Adrenal gland (tissue), 5 donors: ENCODE measurements at regions not wholly inside any gene's neighbourhood (a gene's known extent, or its start where the extent isn't known, plus 50 kb on each side); places are given as distances from the start of the nearest gene placed in this dataset.

Experiments
- POLR2A ChIP-seq, 2 donors: fragments of 450-650 bp; IDR thresholded peaks; one replicate each; pipeline ENCODE4 v1.6.1; 2017; ENCODE audit warnings: antibody characterized with exemption in 2 of 2, mild to moderate bottlenecking in 2 of 2, moderate library complexity in 1 of 2
- TF ChIP-seq, protein P1 (sequence below), 6 experiments: fragments of 450-650 bp in 4 of 6; fragments of 200-600 bp in 2 of 6; sonication (generic) in 1 of 6; IDR thresholded peaks; 1 replicate in 5 of 6; 2 replicates in 1 of 6; pipeline versions ENCODE4 v1.5.1 to v1.8.0; 2016 to 2021; ENCODE audit warnings: antibody characterized with exemption in 6 of 6, mild to moderate bottlenecking in 2 of 6, moderate library complexity in 1 of 6
- donor health status: DM: no; HTN: no; CAD: no.

DNA sequence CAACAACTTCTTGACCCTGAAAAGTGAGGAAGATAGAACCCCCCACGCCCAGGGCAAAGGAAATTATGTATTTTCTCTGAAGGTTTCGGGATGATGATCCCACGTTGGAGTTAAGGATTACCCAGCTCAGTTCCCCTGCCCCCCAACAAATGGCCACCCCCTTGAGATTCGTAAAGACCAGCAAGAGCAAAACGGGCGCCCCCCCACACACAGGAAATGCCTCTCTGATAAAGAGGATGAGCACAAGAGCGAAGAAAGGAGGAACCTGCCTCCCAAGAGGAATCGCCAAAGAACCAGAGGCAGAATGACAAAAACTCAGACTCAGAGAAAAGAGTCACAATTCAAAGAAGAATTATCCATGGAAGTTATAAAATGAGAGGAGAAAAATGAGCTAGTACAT lies 576.9 kb downstream of the MATN1 start:
- TF ChIP-seq, protein P1, sequence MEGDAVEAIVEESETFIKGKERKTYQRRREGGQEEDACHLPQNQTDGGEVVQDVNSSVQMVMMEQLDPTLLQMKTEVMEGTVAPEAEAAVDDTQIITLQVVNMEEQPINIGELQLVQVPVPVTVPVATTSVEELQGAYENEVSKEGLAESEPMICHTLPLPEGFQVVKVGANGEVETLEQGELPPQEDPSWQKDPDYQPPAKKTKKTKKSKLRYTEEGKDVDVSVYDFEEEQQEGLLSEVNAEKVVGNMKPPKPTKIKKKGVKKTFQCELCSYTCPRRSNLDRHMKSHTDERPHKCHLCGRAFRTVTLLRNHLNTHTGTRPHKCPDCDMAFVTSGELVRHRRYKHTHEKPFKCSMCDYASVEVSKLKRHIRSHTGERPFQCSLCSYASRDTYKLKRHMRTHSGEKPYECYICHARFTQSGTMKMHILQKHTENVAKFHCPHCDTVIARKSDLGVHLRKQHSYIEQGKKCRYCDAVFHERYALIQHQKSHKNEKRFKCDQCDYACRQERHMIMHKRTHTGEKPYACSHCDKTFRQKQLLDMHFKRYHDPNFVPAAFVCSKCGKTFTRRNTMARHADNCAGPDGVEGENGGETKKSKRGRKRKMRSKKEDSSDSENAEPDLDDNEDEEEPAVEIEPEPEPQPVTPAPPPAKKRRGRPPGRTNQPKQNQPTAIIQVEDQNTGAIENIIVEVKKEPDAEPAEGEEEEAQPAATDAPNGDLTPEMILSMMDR (IDR thresholded peaks at IDR 0.05): no peak
- no peak for TF ChIP-seq POLR2A (IDR thresholded peaks at IDR 0.05)
